Body of pancreas (tissue), 4 donors: ENCODE measurements at regions not wholly inside any gene's neighbourhood (a gene's known extent, or its start where the extent isn't known, plus 50 kb on each side); places are given as distances from the start of the nearest gene placed in this dataset.

Experiments used
- POLR2A ChIP-seq, 3 donors: fragments of 450-650 bp; IDR thresholded peaks; one replicate each; pipeline ENCODE4 v1.6.1; 2016; ENCODE audit warnings: antibody characterized with exemption in 3 of 3, mild to moderate bottlenecking in 2 of 3
- TF ChIP-seq, protein P1 (sequence below), 7 experiments: fragments of 450-650 bp in 4 of 7; fragments of 200-600 bp in 3 of 7; sonication (generic) in 3 of 7; IDR thresholded peaks; one replicate each; pipeline ENCODE4 v1.5.1; 2016 to 2019; ENCODE audit warnings: antibody characterized with exemption in 7 of 7

DNA sequence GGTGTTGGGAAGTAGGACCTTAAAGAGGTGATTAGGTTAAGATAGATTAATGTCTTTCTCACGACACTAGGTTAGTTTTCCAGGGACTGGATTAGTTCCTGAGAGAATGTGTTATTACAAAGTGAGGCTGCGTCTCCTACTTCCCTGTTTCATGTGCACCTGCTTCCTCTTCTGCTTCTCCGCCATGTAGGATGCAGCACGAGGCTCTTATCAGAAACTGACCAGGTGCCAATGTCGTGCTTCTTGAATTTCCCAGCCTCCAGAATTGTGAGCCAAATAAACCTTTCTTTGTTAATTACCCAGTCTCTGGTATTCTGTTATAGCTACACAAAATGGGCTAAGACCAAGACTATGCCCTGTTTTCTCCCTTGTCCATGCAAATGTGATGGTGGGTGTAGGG, 152.2 kb upstream of the LMO4 start:
- TF ChIP-seq, protein P1, sequence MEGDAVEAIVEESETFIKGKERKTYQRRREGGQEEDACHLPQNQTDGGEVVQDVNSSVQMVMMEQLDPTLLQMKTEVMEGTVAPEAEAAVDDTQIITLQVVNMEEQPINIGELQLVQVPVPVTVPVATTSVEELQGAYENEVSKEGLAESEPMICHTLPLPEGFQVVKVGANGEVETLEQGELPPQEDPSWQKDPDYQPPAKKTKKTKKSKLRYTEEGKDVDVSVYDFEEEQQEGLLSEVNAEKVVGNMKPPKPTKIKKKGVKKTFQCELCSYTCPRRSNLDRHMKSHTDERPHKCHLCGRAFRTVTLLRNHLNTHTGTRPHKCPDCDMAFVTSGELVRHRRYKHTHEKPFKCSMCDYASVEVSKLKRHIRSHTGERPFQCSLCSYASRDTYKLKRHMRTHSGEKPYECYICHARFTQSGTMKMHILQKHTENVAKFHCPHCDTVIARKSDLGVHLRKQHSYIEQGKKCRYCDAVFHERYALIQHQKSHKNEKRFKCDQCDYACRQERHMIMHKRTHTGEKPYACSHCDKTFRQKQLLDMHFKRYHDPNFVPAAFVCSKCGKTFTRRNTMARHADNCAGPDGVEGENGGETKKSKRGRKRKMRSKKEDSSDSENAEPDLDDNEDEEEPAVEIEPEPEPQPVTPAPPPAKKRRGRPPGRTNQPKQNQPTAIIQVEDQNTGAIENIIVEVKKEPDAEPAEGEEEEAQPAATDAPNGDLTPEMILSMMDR (IDR thresholded peaks at IDR 0.05), result no peak
- no peak for TF ChIP-seq POLR2A (IDR thresholded peaks at IDR 0.05)
